HG03095 (cell line): ENCODE measurements at regions not wholly inside any gene's neighbourhood (a gene's known extent, or its start where the extent isn't known, plus 50 kb on each side); places are given as distances from the start of the nearest gene placed in this dataset.
"Not testable (repeated sequence)": the region's sequence is repeated elsewhere in the genome, so short reads cannot be mapped to it uniquely, and the experiment has no call there.

ENCODE experiments used
- ATAC-seq: cut with Tn5 transposase; IDR thresholded peaks from one replicate; pipeline ENCODE4 v1.9.1; 2021; ENCODE audit warnings: moderate library complexity; ENCODE audit not compliant: unreplicated experiment

DNA sequence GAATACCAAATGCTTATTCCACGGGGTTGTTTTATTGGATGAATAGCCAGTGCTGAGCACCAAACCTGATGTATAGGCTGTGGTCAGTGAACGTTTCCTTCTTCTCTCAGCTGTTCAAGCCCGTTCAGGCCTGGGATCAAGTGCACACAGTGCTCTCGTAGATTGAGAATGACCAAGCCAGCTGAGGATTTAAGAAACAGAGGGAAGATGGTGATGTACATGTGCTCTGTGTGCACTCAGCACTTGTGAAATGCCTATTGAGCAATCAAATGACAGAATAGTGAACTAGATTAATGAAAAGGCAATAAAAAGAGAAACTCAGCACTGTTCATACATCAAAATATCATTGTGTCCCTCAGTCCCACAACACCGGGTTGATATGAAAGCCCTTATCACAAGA is 302.5 kb downstream of the BMPER start:
- no peak for ATAC-seq

DNA sequence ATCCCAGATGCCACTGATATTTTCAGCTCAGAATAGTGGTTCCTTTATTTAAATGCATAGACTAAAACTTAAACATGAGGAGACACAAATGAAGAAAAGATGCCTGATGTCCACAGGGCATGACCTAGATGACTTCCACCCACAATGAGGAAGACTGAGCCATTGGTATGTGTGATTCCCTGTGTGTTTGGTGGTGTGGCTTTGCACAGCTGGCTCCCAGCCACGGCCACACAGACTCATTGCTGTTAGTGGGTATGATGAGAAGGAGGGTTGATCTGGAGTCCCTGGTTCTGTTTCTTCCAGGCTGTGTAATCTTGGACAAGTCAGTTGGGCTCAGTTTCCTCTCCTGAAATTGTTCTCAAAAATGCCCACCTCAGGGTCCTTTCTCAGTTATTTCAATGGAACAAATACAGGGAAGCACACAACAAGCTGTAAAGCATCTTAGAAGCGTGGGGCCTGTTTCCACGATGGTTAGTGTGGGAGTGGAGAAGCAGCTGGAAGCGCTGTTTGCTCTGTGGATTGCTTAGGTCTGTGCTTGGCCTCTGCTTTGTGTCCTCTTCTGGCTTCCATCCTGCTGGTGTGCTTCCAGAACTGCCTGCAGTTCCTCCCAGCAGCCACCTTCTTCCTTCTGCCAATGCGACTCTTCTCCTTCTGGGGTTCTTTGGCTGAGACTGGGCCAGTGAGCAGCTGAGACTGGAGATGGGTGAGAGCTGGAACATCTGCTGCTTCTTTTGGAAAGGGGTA is 303.7 kb downstream of the BMPER start:
- no peak for ATAC-seq

DNA sequence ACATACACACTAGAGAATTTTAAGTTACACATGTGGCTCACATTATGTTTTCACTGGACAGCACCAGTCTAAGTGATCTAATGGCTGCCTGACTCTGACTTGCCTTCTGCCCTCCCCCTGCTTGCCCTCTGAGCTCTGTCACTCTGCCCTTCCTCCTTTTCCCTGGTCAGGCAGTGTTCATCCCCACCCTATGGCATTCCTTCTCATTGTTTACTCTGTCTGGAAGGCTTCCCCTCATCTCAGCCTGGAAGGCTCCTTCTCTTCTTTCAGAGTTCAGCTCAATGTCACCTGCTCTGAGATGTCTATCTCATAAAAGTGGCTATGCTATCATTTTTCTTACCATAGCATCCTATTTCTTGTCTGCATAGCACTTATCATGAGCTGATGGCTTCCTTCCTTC is 305.7 kb downstream of the BMPER start:
- no peak for ATAC-seq

DNA sequence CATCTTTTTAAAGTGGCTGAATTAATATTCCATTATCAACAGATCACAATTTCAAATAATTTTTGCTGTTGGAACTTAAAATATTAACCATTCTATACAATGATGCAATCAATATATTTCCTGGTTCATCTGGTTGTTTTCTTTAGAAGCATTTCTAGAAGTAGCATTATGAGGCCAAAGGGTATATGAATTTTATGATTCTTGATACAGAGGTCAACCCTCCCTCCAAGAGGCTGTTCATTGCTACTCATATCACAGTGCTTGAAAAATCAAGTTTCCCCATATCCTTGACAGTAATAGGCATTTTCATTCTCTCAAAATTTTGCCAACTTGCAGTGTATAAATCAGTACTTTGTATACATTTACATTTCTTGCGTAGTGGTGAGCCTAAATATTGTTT is 312.6 kb downstream of the BMPER start:
- no peak for ATAC-seq

DNA sequence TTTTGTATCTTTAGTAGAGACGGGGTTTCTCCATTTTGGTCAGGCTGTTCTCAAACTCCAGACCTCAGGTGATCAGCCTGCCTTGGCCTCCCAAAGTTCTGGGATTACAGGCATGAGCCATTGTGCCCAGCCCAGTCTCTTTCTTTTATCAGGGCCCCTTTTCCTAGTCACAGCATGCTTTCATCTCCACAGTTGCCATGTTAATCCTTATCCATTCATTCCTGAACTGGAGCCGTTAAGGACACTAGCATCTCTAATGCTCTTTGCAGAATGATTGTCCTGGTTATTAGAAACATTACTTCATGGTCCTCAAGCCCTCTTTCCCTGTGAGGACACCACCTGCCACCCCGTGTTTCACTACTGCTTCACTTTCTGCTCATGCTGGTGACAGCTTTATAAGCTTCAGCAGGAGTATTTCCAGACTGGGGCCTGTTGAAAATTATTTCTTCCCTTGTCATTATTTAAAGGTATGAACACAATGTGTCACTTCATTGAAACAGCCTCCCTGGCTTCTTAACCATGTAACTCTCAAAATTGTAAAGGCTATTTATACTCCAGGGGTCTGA is 313.9 kb downstream of the BMPER start:
- no peak for ATAC-seq

DNA sequence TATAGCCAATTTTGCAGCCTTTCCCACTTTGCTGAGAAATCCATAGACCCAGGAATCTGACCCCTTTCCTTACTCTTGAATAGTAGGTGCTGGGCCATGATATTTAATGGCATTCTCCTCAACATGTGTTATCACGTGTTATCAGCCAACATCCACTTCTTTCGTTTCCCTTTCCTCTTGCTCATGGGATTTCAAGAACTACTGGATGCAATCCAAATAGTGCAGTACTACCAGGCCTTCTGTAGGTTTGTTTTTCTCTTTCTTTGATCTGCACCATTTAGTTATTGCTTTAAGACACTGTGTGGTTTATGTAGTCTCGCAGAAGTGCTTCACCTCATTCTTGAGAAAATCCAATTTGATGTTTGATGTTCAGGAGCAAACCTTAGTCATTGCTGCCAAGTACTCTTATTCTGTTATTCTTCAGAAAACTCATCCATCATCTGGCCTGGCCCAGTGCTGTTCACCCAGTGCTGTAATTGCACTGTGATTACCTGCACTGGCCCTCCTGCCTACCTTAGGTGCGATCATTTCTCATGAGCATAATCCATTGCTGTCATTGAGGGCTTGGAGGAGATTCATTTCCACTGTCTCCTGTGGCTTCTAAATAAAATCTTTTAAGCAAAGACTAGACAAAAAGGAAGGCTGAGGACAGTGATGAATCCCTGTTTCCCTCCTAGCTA is 315.3 kb downstream of the BMPER start:
- no peak for ATAC-seq

DNA sequence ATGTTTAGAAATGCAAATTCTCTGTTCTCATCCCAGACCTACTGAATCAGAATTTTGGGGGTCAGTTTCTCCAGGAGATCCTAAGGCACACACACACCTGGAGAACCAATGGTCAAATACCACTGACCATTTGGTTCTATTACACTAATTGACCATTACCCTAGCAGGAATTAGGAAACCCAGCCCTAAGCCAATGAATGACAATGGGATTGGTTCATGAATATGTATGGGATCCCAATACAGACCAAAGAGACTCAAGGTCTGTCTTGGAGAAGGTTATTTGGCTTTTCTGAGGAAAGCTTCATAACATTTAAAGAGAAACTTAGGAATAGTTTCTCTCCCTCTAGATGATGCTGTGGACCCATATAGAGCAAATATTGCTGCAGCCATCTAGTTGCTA is 317.0 kb downstream of the BMPER start:
- no peak for ATAC-seq

DNA sequence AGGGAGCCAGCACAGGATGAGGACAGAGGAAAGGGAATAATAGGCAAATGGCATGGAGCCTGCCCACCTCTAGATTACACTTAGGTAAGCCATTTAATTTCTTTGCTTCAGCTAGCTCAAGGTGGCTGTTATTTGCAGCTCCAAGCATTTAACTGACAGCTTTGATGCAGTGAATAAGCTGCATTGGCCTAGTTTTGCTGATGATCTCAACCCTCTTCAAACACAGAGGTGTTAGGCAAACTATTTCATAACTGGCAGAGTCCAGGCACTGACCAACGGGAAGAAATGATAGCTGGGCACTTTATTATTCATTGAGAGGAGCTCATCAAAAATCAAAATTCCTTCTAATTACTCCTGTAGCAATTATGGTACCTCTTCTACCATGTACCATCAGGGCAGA is 317.4 kb downstream of the BMPER start:
- no peak for ATAC-seq

DNA sequence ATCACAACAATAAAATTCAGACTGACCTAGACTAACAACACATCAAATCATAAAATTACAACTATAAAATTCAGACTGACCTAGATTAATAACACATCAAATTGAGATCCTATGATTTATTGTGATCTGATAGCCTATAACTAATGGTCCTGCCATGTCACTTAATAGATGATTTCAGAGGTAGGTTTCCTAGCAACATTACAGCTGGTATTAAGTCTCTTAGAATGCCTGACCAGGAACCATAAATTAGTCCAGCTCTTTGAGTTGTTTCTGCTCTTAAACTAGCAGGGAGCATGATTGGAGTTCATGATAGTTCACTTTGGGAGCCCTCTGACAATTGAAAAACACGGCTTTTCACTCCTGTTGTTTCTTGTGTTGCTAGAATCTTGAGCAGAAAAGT is 318.9 kb downstream of the BMPER start:
- ATAC-seq: no peak

DNA sequence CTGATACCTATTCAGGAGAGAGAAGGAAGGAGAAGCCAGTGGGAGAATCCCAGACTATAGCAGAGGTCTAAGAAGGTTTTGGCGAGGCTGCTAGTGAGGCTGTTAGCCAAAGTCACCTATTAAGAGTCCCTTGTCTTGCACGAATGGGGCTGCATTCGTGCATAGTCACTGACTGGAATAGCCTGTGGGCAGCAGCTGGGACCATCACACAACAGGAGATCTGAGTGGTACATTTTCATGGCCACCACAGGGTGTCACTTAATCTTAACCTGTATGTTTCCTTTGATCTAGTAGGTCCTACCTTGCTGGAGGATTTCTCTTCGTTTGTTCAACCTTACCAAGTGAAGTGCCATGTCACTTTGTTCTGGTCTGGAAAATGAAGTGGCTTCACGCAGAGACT is 319.9 kb downstream of the BMPER start:
- ATAC-seq: no peak

DNA sequence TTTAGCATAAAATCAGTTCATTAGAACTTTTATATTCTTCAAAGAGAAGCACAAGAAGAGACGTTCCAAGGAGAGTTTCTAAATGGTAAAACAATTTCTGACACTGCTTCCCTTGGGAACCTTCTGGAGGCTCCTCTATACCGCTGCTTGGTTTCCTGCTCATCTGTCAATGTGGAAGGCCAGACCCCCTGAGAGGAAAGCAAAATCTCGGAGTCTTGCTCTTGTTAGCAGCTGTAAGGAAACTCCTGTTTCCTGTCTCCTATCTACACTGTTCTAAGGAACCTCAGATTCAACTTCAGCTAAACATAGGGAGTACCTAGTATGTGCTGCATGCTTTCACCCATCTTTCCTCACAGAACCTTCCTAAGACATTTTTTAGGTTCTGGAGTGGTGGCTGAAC is 322.2 kb downstream of the BMPER start:
- ATAC-seq: no peak

DNA sequence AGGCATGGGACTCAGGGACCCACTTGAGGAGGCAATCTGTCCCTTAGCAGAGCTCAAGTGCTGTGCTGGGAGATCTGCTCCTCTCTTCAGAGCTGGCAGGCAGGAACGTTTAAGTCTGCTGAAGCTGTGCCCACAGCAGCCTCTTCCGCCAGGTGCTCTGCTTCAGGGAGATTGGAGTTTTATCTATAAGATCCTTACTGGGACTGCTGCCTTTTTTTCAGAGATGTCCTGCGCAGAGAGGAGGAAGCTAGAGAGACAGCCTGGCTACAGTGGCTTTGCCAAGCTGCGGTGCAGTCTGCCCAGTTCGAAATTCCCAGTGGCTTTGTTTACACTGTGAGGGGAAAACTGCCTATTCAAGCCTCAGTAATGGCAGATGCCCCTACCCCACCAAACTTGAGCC is 329.8 kb downstream of the BMPER start:
- not testable (repeated sequence) for ATAC-seq

DNA sequence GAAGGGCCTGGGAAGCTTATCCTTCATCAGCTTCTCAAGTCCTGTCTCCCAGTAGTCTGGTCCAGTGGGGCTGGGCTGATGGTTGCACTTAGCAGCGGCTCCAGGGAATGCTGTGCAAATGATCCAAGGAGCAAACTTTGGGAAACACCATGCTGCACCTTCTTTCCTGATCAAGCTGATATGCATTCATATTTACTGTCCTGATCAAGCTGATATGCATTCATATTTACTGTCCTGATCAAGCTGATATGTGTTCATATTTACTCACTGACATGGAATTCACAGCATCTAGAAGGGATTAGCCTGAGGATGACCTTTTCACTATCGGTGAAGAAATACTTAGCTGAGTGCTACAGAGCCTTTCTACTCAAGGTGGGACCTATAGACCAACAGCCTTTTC is 330.7 kb downstream of the BMPER start:
- no peak for ATAC-seq

DNA sequence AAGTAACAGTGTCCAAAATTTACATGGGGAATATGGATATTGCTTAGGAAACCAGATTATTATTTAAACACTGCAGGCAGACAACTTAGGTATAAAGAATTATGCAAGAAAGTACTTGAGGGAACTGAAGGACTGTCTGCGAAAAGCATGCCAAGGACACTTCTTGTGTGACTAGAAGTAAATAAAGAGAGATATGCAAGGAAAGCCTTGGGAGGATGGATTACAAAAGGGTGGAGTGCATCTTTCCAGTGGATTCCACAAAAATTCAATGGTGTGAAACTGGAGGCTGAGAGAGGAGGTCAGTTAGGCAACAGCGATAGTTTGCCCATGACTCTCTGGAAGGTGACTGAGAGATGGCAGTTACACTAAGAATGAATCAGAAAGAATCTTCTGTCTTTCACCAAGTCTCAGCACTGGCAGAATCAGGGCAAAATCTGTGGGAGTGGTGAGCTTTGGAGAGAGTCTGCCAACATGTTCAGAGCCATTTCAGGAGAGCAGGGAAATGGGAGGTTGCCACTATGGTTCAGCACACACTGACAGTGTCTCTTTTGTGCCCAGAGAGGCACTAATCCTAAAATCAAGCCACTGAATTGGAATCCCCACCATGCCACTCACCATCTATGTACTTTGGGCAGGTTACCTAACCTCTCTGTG is 331.6 kb downstream of the BMPER start:
- no peak for ATAC-seq

DNA sequence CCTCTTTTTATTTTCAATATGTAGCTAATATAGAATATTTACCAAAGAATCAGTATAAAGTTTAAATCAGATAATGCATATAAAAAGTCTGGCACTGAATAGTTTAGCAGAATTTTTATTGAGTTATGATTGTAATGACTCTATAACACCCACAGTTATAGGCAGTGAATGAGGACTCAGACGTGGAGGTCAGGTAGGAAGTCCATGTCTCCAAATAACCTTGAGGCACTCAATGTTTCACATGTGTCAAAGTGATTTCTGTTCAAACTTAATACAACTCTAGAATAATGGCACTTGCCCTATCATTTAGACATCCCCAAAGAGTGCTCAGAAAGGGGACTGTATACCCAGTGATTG is 332.1 kb downstream of the BMPER start:
- no peak for ATAC-seq

DNA sequence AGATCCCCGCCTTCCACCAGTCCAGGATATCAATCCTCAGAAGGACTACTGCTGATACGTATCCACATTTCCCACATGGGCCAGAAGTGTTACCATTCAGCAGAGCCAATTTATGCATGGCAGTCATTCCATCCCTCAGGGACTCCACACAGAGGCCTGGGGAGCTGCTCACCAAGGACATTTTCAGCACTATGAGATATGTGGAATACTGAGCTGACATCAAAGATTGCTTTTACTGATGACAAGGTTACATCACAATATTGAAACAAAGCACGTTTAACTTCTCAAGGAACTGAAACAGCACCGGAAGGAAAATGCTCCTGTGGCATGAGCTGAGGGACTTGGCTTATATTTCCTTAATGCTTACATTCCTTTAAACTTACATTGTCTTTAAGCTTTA is 335.1 kb downstream of the BMPER start:
- ATAC-seq: no peak

DNA sequence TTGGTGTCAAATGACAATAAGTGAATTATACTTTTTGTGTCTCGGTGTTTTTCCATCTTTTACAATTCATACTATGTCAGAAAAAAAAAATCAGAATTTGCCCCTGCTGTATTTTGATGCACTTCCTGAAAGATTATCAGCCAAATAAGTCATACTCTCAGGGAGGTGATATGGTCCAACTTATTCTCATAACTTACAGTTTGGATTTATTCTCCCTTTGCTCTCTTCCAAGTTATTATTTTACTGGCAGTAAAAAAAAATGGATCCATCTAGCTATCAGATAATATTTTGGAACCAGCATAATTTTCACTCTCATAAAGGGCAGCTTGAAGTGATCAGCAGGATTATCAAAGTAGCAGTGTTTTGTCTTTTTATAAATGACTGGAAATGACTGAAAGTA is 337.1 kb downstream of the BMPER start:
- no peak for ATAC-seq

DNA sequence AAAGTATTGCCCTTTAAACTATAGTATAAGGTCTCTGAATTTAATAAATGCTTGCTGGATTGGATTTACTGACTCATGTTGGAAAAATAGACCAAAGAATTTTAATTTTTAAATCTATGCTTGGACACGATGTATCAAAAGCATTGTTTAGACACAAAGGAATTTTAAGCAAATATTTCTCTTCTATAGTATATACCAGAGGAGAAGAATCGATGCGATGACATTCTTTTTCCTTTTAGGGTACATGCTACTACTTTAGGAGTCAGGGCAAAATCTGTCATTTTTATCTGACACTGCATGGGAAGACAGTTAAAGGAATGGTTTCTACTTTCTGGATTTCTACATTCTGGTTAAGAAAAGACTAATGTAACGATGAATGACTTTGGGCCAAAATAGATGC is 339.9 kb downstream of the BMPER start:
- ATAC-seq: no peak

DNA sequence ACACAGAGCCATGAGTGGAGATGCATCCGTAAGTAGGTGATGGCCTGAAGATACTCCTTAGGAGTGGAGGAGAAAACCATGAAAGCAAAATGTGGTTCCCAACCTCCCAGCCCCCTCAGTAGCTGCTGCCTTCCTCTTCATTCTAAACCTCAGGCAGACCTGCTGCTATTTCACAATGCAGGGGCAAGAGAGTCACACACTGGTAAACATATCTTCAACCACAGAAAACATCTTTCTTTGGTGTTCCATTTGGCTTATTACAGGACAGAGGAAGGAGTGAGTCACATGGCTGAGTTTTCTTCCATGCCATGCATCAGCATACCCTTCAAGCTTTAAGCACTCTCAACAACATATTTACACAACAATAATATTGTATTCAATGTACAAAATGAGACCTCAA is 342.1 kb downstream of the BMPER start:
- ATAC-seq: no peak

DNA sequence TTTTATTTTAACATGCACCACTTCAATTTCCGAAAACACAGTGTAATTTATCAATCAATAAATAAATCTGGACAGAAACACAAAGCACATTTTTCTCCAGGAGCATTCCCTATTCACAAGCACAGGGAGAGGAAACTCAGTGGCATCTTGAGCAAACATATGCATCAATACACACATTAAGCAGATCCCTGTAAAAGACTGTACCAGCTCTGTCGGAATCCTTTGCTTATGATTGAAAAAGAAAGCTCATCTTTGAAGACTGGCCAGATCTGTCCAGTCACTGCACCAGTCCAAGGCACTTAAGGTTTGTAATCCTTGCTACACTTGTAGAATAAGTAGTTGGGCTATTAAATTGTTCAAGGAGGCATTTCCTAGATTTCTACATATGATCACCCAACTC is 343.9 kb downstream of the BMPER start:
- no peak for ATAC-seq

DNA sequence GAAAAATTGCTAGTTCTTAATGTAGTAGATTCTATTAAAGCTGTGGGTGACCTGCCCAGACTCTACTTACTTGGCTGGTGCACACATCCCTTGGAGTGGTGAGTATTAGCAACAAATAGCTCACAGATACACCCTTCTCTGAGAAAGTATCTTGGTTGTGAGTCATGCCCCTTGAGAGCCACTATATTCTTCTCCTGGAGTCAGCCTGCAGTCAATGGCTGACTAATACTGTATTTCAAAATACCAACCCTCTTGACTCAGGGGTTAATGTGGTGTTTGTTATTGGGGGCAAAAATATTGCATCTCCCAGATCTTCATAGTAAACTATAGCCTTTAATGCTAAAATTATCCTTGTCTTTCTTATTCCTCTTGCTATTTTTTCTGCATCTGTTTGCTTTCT is 354.9 kb downstream of the BMPER start:
- no peak for ATAC-seq

DNA sequence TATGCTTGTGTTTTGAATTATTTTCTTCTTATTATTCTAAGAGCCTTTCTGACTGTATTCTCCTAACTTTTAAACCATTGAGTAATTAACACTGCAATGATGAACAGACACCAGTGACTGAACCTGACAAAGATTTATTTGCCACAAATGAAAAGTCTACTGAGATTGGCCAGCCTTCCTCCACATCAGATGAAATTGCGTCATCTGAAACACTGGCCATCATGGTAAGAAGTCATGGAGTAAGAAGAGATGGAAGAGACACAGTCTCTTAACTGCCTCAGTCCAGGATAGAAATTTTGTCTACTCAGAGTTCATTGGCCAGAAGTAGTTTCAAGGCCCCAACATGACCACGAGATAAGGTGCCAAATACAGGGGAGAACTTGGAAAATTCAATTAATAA is 357.8 kb downstream of the BMPER start:
- no peak for ATAC-seq
